VCaP (cell line): ENCODE measurements at regions not wholly inside any gene's neighbourhood (a gene's known extent, or its start where the extent isn't known, plus 50 kb on each side); places are given as distances from the start of the nearest gene placed in this dataset.

Experiments
- H3K27ac ChIP-seq: fragments of 450-650 bp; 2 replicates; pipeline ENCODE4 v1.5.1; 2017
- TF ChIP-seq, protein P1 (sequence below): fragments of 450-650 bp; conservative IDR thresholded peaks from 2 replicates; pipeline ENCODE4 v1.5.1; 2017; ENCODE audit warnings: mild to moderate bottlenecking, moderate library complexity

DNA sequence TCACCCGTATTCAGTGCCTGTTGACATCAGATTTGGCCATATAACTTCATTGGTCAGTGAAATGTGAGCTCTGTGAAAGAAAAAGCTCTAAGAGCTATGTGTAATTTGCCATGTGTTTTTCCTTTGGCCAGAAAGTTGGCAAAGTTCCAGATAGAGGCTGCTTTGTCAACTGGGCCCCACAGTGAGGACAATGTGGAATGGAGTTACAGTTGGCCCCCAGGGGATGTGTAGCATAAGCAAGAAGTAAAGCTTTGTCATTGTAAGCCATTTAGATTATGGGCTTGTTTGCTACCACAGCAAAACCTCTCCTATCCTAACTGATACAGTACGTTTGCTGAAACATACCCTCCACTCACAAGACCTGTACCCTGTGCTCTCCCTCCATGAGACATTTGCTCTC, 119.1 kb upstream of the HABP2 start:
- H3K27ac ChIP-seq, result no peak overlapping the region
- TF ChIP-seq, protein P1, sequence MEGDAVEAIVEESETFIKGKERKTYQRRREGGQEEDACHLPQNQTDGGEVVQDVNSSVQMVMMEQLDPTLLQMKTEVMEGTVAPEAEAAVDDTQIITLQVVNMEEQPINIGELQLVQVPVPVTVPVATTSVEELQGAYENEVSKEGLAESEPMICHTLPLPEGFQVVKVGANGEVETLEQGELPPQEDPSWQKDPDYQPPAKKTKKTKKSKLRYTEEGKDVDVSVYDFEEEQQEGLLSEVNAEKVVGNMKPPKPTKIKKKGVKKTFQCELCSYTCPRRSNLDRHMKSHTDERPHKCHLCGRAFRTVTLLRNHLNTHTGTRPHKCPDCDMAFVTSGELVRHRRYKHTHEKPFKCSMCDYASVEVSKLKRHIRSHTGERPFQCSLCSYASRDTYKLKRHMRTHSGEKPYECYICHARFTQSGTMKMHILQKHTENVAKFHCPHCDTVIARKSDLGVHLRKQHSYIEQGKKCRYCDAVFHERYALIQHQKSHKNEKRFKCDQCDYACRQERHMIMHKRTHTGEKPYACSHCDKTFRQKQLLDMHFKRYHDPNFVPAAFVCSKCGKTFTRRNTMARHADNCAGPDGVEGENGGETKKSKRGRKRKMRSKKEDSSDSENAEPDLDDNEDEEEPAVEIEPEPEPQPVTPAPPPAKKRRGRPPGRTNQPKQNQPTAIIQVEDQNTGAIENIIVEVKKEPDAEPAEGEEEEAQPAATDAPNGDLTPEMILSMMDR, result no peak

DNA sequence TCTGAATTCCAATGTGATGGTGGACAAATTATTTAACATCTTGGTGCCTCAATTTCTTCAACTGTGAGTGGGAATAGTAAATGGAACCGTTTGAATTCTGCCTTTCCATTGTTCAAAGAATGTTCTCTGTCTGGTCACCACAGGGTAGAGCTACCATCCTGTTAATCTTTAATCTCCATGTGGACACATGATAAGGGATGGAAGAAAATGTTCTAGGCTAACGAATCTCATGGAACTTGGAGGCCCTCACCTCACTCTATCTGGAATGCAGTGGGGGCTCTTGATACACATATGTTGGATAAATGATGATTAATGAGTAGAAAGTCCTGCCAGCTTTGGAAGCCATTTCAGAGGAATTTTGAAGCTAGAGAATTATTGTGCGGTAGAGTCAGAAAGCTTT, 118.5 kb upstream of the HABP2 start:
- H3K27ac ChIP-seq, result no peak overlapping the region
- TF ChIP-seq, protein P1, result no peak

DNA sequence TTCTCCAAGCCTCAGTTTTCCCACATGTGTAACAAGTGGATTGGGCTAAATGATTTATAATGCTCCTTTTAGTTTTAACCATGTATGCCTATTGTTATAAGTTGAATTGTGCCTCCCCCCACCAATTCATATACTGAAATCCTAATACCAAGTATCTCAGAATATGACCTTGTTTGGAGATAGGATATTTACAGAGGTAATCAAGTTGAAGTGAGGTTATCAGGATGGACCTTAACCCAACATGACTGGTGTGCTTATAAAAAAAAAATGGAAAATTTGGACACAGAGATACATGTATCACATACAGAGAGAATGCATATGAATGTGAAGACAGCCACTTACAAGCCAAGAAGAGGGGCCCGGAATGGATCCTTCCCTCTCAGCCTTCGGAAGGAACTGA, 117.9 kb upstream of the HABP2 start:
- no peak overlapping the region for H3K27ac ChIP-seq
- TF ChIP-seq, protein P1, result no peak

DNA sequence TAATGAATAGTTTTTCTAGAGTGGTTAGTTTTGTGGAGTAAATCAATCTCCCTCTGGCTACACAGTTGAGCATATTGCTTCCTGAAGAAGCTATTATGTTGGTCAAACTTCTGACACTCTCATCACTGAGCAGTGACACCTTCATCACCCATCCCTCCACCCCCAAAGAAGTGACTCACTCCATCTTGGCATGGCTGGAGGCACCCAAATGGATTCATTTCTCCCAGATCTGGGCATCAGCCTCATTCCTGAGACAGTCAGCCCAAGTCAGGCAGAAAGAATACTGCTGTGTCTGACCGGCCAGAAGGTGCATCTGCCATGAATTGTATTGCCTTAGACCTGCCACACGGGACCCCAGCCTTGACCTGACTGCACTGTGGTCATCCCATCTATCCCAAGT, 117.0 kb upstream of the HABP2 start:
- no peak overlapping the region for H3K27ac ChIP-seq
- TF ChIP-seq, protein P1, result no peak

DNA sequence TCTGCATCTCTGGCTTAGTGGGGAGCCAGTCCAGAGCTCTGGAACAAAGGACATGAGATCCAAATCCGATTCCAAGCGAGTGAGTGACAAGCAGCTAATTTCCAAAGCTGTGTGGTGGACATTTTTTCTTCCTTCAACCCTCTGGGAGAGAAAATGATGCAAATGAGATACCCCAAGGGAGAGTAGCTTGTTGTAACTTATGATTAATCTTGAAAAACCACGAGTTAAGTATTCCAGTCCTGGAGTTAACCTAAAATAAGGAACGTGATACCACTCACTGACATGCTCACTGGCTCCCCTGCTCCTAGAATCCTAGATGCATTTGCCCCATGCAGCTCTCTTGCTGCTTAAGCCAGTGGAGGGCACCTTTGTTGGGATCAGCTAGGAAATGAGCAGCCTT, 116.0 kb upstream of the HABP2 start:
- TF ChIP-seq, protein P1, result no peak
- no peak overlapping the region for H3K27ac ChIP-seq

DNA sequence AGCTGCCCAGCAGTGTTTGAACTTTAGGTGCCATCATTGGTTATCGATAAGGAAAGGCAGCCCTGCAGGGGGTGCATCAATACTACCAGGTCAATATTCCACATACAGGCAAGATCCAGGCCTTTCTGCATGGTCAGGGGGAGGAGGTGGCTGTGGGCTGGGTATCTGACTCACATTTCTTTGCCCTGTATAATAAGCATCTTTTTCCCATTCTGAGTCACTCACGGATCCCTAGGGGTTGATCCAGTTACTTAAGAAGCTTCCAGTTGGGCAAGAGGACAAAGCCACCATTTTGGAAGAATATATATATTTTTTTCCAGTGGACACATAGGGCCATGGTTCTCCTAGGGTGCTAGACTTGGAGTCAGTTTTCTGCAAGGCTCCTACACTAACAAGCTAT, 114.2 kb upstream of the HABP2 start:
- TF ChIP-seq, protein P1, result no peak
- H3K27ac ChIP-seq, result no peak overlapping the region

DNA sequence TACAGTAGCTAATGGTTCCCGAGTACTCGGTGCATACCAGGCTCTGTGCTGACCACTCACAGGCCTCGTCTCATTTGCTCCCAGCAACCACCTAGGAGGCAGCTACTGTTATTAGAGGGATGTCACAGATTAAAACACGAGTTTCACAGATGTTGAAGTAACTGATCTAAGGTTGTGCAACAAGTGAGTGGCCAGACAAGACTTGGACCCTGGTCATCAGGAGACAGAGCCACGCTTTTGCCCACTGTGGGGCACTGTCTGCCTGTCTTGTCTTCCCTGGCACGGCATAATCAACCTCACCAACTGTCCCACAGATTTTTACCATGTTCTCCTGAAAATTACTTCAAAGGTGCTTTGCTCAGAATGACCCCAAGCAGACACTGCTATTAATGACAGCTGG, 111.6 kb upstream of the HABP2 start:
- TF ChIP-seq, protein P1, result peak; percentile 35
- no peak overlapping the region for H3K27ac ChIP-seq
